ENCODE measurements at regions not wholly inside any gene's neighbourhood (a gene's known extent, or its start where the extent isn't known, plus 50 kb on each side); places are given as distances from the start of the nearest gene placed in this dataset.

GRCh38 chr18:68178921-68179320, 536.0 kb downstream of the TMX3 start:
- TF ChIP-seq EZH2 (IDR thresholded peaks at IDR 0.05; ENCODE audit: borderline replicate concordance, low read length) (no peak), CTCF (conservative IDR thresholded peaks at IDR 0.05 in 1 of 2, IDR thresholded peaks at IDR 0.05 in 1 of 2; ENCODE audit: extremely low read depth in 1 of 2, insufficient read depth in 1 of 2, low read depth in 1 of 2, low read length in 2 of 2) (no peak)

All from mammary epithelial cell (primary cell).